Suprapubic skin (tissue), 3 donors: ENCODE measurements at regions not wholly inside any gene's neighbourhood (a gene's known extent, or its start where the extent isn't known, plus 50 kb on each side); places are given as distances from the start of the nearest gene placed in this dataset.

Experiments
- POLR2A ChIP-seq, 2 donors: fragments of 450-650 bp; IDR thresholded peaks; one replicate each; pipeline ENCODE4 v1.6.1; 2017; ENCODE audit warnings: antibody characterized with exemption in 2 of 2, mild to moderate bottlenecking in 2 of 2, moderate library complexity in 2 of 2
- TF ChIP-seq, protein P1 (sequence below), 2 donors: fragments of 200-600 bp in 1 of 2; fragments of 450-650 bp in 1 of 2; sonication (generic) in 1 of 2; IDR thresholded peaks; one replicate each; pipeline ENCODE4 v1.5.1; 2016 to 2019; ENCODE audit warnings: antibody characterized with exemption in 2 of 2, mild to moderate bottlenecking in 1 of 2, moderate library complexity in 1 of 2

DNA sequence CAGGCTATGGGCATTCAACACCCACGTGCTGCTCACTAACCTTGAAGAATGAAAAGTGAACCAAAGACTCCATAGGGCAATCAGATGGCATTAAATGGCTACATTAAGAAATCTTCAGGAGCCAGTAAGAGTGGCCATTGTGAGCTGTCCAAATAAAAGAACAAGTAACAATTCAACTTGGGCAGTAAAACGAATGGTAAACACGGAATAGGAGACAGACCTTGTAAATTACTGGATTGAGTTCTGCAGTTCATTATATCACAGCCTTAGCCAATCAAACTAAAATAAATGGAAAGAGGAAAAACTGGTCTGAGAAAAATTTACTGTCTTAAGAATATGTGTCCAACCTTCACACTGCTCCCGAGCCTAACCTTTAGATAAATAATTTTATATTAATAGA, 306.5 kb upstream of the ZNF521 start:
- TF ChIP-seq, protein P1, sequence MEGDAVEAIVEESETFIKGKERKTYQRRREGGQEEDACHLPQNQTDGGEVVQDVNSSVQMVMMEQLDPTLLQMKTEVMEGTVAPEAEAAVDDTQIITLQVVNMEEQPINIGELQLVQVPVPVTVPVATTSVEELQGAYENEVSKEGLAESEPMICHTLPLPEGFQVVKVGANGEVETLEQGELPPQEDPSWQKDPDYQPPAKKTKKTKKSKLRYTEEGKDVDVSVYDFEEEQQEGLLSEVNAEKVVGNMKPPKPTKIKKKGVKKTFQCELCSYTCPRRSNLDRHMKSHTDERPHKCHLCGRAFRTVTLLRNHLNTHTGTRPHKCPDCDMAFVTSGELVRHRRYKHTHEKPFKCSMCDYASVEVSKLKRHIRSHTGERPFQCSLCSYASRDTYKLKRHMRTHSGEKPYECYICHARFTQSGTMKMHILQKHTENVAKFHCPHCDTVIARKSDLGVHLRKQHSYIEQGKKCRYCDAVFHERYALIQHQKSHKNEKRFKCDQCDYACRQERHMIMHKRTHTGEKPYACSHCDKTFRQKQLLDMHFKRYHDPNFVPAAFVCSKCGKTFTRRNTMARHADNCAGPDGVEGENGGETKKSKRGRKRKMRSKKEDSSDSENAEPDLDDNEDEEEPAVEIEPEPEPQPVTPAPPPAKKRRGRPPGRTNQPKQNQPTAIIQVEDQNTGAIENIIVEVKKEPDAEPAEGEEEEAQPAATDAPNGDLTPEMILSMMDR (IDR thresholded peaks at IDR 0.05) = no peak
- TF ChIP-seq POLR2A (IDR thresholded peaks at IDR 0.05) = no peak
